ENCODE measurements at regions not wholly inside any gene's neighbourhood (a gene's known extent, or its start where the extent isn't known, plus 50 kb on each side); places are given as distances from the start of the nearest gene placed in this dataset.

DNA sequence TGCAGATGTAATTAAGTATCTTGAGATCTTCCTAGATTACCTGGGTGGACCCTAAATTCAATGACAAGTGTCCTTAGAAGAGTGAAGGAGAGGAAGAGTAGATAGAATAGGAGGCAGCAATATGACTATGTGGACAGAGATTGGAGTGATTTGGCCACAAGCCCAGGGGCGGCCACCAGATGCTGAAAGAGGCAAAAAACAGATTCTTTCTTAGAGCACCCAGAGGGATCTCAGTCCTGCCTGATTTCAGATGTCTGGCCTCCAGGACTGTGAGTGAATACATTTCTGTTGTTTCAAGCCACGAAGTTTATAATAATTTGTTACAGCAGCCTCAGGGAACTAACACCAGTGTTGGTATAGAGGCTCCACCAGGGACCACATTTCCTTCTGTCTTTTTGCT lies 67.3 kb downstream of the DACT1 start:
- TF ChIP-seq CTCF (conservative IDR thresholded peaks at IDR 0.05; ENCODE audit: low read length): no peak
- no peak for TF ChIP-seq EZH2phosphoT487 (IDR thresholded peaks at IDR 0.05; ENCODE audit: borderline replicate concordance, low read depth, low read length)

All from OCI-LY7 (cell line).